SK-N-SH treated with all-trans-retinoic acid at 6 μM for 48 hours (cell line): ENCODE measurements at regions not wholly inside any gene's neighbourhood (a gene's known extent, or its start where the extent isn't known, plus 50 kb on each side); places are given as distances from the start of the nearest gene placed in this dataset.

Experiments
- ATAC-seq: fragments of 200-7000 bp; cut with Tn5 transposase; 3 replicates; pipeline ENCODE4 v1.9.1; 2020; ENCODE audit warnings: mild to moderate bottlenecking, moderate library complexity
- ARNTL ChIP-seq: fragments of 450-650 bp; formaldehyde crosslinking; IDR thresholded peaks from 2 replicates; pipeline ENCODE4 v1.5.0; 2020; ENCODE audit warnings: low read depth, mild to moderate bottlenecking, moderate library complexity, borderline replicate concordance
- BACH2 ChIP-seq: fragments of 250-450 bp; sonication (Bioruptor Pico); IDR thresholded peaks from 2 replicates; pipeline ENCODE4 v1.9.0; 2021; ENCODE audit warnings: mild to moderate bottlenecking, borderline replicate concordance
- CSDC2 ChIP-seq: fragments of 250-450 bp; sonication (Bioruptor Pico); IDR thresholded peaks from 2 replicates; pipeline ENCODE4 v1.5.0; 2020; ENCODE audit warnings: mild to moderate bottlenecking, moderate library complexity
- ESRRG ChIP-seq: fragments of 250-450 bp; sonication (Bioruptor Pico); IDR thresholded peaks from 2 replicates; pipeline ENCODE4 v1.6.1; 2021; ENCODE audit warnings: mild to moderate bottlenecking
- GLIS3 ChIP-seq: fragments of 250-450 bp; sonication (Bioruptor Pico); IDR thresholded peaks from 2 replicates; pipeline ENCODE4 v1.5.0; 2020; ENCODE audit warnings: mild to moderate bottlenecking, moderate library complexity
- ISL1 ChIP-seq: fragments of 250-450 bp; sonication (Bioruptor Pico); IDR thresholded peaks from 2 replicates; pipeline ENCODE4 v2.1.2; 2022; ENCODE audit warnings: mild to moderate bottlenecking, moderate library complexity
- OSR1 ChIP-seq: fragments of 250-450 bp; sonication (Bioruptor Pico); IDR thresholded peaks from 2 replicates; pipeline ENCODE4 v1.8.0; 2022; ENCODE audit warnings: moderate library complexity, mild to moderate bottlenecking, inconsistent platforms
- POU6F1 ChIP-seq: fragments of 250-450 bp; sonication (Bioruptor Pico); IDR thresholded peaks from 2 replicates; pipeline ENCODE4 v1.8.0; 2021; ENCODE audit warnings: low read depth, mild to moderate bottlenecking, moderate library complexity, borderline replicate concordance
- PPARA ChIP-seq: fragments of 250-450 bp; sonication (Bioruptor Pico); IDR thresholded peaks from 2 replicates; pipeline ENCODE4 v1.5.0; 2020; ENCODE audit warnings: mild to moderate bottlenecking, borderline replicate concordance
- RARB ChIP-seq: fragments of 250-450 bp; sonication (Bioruptor Pico); IDR thresholded peaks from 2 replicates; pipeline ENCODE4 v1.8.0; 2021; ENCODE audit warnings: mild to moderate bottlenecking, moderate library complexity
- SNAI2 ChIP-seq: fragments of 250-450 bp; sonication (Bioruptor Pico); IDR thresholded peaks from 2 replicates; pipeline ENCODE4 v1.5.0; 2020; ENCODE audit warnings: mild to moderate bottlenecking, moderate library complexity
- TCF4 ChIP-seq: fragments of 250-450 bp; sonication (Bioruptor Pico); IDR thresholded peaks from 2 replicates; pipeline ENCODE4 v1.8.0; 2021; ENCODE audit warnings: mild to moderate bottlenecking, moderate library complexity, borderline replicate concordance
- TOX ChIP-seq: fragments of 250-450 bp; sonication (Bioruptor Pico); IDR thresholded peaks from 2 replicates; pipeline ENCODE4 v1.8.0; 2021; ENCODE audit warnings: mild to moderate bottlenecking, moderate library complexity, borderline replicate concordance
- ZFP3 ChIP-seq: fragments of 250-450 bp; sonication (Bioruptor Pico); IDR thresholded peaks from 2 replicates; pipeline ENCODE4 v1.5.0; 2020; ENCODE audit warnings: mild to moderate bottlenecking, moderate library complexity
- ZFP30 ChIP-seq: fragments of 450-650 bp; formaldehyde crosslinking; IDR thresholded peaks from 2 replicates; pipeline ENCODE4 v1.5.0; 2022; ENCODE audit warnings: mild to moderate bottlenecking, moderate library complexity
- ZNF565 ChIP-seq: fragments of 450-650 bp; formaldehyde crosslinking; conservative IDR thresholded peaks from 2 replicates; pipeline ENCODE4 v1.5.0; 2020; ENCODE audit warnings: low read depth, mild to moderate bottlenecking, moderate library complexity
- ZNF70 ChIP-seq: fragments of 450-650 bp; formaldehyde crosslinking; IDR thresholded peaks from 2 replicates; pipeline ENCODE4 v1.5.0; 2020; ENCODE audit warnings: mild to moderate bottlenecking, moderate library complexity
- ZNF8 ChIP-seq: fragments of 450-650 bp; formaldehyde crosslinking; IDR thresholded peaks from 2 replicates; pipeline ENCODE4 v1.5.0; 2020; ENCODE audit warnings: mild to moderate bottlenecking, moderate library complexity
- TF ChIP-seq, protein P1 (sequence below): fragments of 250-450 bp; sonication (Bioruptor Pico); IDR thresholded peaks from 2 replicates; pipeline ENCODE4 v1.5.1; 2020; ENCODE audit warnings: low read depth, mild to moderate bottlenecking, moderate library complexity
- TF ChIP-seq, protein P2 (sequence below): fragments of 250-450 bp; sonication (Bioruptor Pico); IDR thresholded peaks from 2 replicates; pipeline ENCODE4 v1.5.0; 2020; ENCODE audit warnings: mild to moderate bottlenecking, moderate library complexity
- TF ChIP-seq, protein P3 (sequence below): fragments of 250-450 bp; sonication (Bioruptor Pico); IDR thresholded peaks from 2 replicates; pipeline ENCODE4 v1.8.0; 2020; ENCODE audit warnings: mild to moderate bottlenecking, moderate library complexity, borderline replicate concordance

DNA sequence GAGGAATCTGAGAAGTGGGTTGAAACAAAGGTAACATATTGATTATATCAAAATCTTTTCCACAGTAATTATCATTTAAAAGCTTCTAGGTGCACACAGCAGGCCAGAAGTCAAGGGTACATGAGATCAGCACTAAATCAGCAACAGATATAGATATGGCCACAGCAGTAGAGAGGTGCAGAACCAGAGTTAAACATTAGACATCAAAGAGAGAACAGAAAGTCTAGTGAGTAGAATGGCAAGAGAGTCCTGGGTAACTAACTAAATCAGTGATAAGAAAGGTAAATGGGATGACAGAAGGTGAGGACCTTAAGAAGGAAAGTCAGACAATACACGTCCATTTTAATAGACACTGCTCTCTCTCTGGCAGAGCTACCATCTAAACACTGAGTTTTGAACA lies 119.5 kb upstream of the GRIA4 start:
- no peak for ATAC-seq
- no peak for TF ChIP-seq ESRRG
- TF ChIP-seq POU6F1 (CRISPR knock-in tag) = no peak

DNA sequence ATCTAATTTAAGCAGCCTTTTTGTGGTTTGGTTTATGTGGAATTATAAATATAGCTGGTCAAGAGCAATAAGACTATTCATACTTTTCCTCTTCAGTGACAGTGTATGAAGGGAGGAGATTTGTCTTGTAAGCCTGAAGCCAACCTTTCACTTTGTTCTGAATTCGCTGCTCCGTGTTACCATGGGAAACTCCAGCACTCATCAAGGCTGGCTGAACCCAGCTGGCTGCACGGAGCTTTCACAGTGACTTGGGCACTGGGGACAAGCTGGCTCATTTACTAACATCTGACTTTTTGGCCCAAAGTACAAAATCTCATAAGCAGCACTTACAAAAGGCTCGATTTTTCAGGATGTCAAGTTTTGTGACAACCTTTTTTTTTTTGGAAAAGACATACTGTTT lies 120.4 kb upstream of the GRIA4 start:
- no peak for ATAC-seq
- no peak for TF ChIP-seq ISL1 (CRISPR knock-in tag)
- TF ChIP-seq ZFP3 (CRISPR knock-in tag) = no peak
- TF ChIP-seq ZNF8 (CRISPR knock-in tag) = no peak
- TF ChIP-seq, protein P1, sequence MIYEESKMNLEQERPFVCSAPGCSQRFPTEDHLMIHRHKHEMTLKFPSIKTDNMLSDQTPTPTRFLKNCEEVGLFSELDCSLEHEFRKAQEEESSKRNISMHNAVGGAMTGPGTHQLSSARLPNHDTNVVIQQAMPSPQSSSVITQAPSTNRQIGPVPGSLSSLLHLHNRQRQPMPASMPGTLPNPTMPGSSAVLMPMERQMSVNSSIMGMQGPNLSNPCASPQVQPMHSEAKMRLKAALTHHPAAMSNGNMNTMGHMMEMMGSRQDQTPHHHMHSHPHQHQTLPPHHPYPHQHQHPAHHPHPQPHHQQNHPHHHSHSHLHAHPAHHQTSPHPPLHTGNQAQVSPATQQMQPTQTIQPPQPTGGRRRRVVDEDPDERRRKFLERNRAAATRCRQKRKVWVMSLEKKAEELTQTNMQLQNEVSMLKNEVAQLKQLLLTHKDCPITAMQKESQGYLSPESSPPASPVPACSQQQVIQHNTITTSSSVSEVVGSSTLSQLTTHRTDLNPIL (CRISPR knock-in tag) = no peak

DNA sequence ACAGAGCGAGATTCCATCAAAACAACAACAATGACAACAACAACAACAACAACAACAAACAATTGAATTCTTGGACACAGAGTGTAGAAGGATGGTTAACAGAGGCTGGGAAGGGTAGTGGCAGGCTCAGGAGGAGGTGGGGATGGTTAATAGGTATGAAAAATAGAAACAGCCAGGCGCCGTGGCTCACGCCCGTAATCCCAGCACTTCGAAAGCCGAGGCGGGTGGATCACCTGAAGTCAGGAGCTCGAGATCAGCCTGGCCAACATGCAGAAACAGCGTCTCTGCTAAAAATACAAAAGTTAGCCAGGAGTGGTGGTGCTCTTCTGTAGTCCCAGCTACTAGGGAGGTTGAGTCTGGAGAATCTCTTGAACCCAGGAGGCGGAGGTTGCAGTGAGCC lies 122.9 kb upstream of the GRIA4 start:
- no peak for TF ChIP-seq ZFP30
- TF ChIP-seq ZNF565 = no peak
- no peak for TF ChIP-seq RARB (CRISPR knock-in tag)
- TF ChIP-seq ZNF70 (CRISPR knock-in tag) = no peak
- TF ChIP-seq, protein P2, sequence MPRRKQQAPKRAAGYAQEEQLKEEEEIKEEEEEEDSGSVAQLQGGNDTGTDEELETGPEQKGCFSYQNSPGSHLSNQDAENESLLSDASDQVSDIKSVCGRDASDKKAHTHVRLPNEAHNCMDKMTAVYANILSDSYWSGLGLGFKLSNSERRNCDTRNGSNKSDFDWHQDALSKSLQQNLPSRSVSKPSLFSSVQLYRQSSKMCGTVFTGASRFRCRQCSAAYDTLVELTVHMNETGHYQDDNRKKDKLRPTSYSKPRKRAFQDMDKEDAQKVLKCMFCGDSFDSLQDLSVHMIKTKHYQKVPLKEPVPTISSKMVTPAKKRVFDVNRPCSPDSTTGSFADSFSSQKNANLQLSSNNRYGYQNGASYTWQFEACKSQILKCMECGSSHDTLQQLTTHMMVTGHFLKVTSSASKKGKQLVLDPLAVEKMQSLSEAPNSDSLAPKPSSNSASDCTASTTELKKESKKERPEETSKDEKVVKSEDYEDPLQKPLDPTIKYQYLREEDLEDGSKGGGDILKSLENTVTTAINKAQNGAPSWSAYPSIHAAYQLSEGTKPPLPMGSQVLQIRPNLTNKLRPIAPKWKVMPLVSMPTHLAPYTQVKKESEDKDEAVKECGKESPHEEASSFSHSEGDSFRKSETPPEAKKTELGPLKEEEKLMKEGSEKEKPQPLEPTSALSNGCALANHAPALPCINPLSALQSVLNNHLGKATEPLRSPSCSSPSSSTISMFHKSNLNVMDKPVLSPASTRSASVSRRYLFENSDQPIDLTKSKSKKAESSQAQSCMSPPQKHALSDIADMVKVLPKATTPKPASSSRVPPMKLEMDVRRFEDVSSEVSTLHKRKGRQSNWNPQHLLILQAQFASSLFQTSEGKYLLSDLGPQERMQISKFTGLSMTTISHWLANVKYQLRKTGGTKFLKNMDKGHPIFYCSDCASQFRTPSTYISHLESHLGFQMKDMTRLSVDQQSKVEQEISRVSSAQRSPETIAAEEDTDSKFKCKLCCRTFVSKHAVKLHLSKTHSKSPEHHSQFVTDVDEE (CRISPR knock-in tag) = no peak
- TF ChIP-seq GLIS3 (CRISPR knock-in tag) = no peak
- no peak for TF ChIP-seq ZFP3 (CRISPR knock-in tag)
- no peak for TF ChIP-seq TOX (CRISPR knock-in tag)
- no peak for TF ChIP-seq BACH2
- no peak for TF ChIP-seq SNAI2 (CRISPR knock-in tag)
- TF ChIP-seq, protein P3, sequence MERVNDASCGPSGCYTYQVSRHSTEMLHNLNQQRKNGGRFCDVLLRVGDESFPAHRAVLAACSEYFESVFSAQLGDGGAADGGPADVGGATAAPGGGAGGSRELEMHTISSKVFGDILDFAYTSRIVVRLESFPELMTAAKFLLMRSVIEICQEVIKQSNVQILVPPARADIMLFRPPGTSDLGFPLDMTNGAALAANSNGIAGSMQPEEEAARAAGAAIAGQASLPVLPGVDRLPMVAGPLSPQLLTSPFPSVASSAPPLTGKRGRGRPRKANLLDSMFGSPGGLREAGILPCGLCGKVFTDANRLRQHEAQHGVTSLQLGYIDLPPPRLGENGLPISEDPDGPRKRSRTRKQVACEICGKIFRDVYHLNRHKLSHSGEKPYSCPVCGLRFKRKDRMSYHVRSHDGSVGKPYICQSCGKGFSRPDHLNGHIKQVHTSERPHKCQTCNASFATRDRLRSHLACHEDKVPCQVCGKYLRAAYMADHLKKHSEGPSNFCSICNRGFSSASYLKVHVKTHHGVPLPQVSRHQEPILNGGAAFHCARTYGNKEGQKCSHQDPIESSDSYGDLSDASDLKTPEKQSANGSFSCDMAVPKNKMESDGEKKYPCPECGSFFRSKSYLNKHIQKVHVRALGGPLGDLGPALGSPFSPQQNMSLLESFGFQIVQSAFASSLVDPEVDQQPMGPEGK (CRISPR knock-in tag) = no peak
- no peak for TF ChIP-seq ARNTL (CRISPR knock-in tag)
- TF ChIP-seq CSDC2 (CRISPR knock-in tag) = no peak
- no peak for TF ChIP-seq OSR1
- no peak for TF ChIP-seq TCF4 (CRISPR knock-in tag)
- TF ChIP-seq PPARA (CRISPR knock-in tag) = no peak
- no peak for ATAC-seq

- no peak for ATAC-seq
- no peak for TF ChIP-seq ZNF565
- TF ChIP-seq ISL1 (CRISPR knock-in tag) = no peak
- TF ChIP-seq, protein P2 (CRISPR knock-in tag) = no peak
- no peak for TF ChIP-seq ESRRG
- no peak for TF ChIP-seq ZFP30
Measured at GRCh38 chr11:105469931-105470330, 139.9 kb upstream of the GRIA4 start.
